H9 (cell line): ENCODE measurements at regions not wholly inside any gene's neighbourhood (a gene's known extent, or its start where the extent isn't known, plus 50 kb on each side); places are given as distances from the start of the nearest gene placed in this dataset.

Experiments used
- DNase-seq: peaks from one replicate; pipeline ENCODE4 v3.0.0-alpha.2; 2017
- H2AFZ ChIP-seq: one replicate; pipeline ENCODE4 v1.6.1; 2013; ENCODE audit warnings: mild to moderate bottlenecking, low read length, control low read depth, moderate library complexity
- H2AK5ac ChIP-seq: 2 replicates; pipeline ENCODE4 v1.6.1; 2013; ENCODE audit warnings: low read length, control low read depth, mixed read lengths; ENCODE audit not compliant: insufficient read length
- H2BK120ac ChIP-seq: one replicate; pipeline ENCODE4 v1.6.1; 2013; ENCODE audit warnings: low read depth, mild to moderate bottlenecking, low read length, control low read depth, inconsistent platforms; ENCODE audit not compliant: poor library complexity, severe bottlenecking
- H2BK12ac ChIP-seq: 2 replicates; pipeline ENCODE4 v1.6.1; 2013; ENCODE audit warnings: low read length, control low read depth, mixed read lengths, low read depth; ENCODE audit not compliant: insufficient read length
- H2BK15ac ChIP-seq: 2 replicates; pipeline ENCODE4 v1.6.1; 2013; ENCODE audit warnings: low read depth, low read length, control low read depth
- H2BK20ac ChIP-seq: one replicate; pipeline ENCODE4 v1.6.1; 2013; ENCODE audit warnings: low read depth, mild to moderate bottlenecking, low read length, control low read depth, inconsistent platforms; ENCODE audit not compliant: poor library complexity, severe bottlenecking
- H2BK5ac ChIP-seq: 2 replicates; pipeline ENCODE4 v1.6.1; 2013; ENCODE audit warnings: low read length, control low read depth, mixed read lengths; ENCODE audit not compliant: insufficient read length
- H3K14ac ChIP-seq: 2 replicates; pipeline ENCODE4 v1.6.1; 2013; ENCODE audit warnings: low read length, control low read depth; ENCODE audit not compliant: insufficient read depth
- H3K18ac ChIP-seq: 2 replicates; pipeline ENCODE4 v1.6.1; 2013; ENCODE audit warnings: low read depth, mild to moderate bottlenecking, mixed read lengths, low read length, control low read depth; ENCODE audit not compliant: insufficient read length
- H3K23ac ChIP-seq: 2 replicates; pipeline ENCODE4 v1.6.1; 2013; ENCODE audit warnings: low read length, control low read depth, mixed read lengths, low read depth; ENCODE audit not compliant: insufficient read length
- H3K23me2 ChIP-seq: 2 replicates; pipeline ENCODE4 v1.6.1; 2013; ENCODE audit warnings: low read depth, mild to moderate bottlenecking, mixed read lengths, low read length, control low read depth; ENCODE audit not compliant: insufficient read length, poor library complexity, severe bottlenecking
- H3K27ac ChIP-seq: 2 replicates; pipeline ENCODE4 v1.5.1; 2013; ENCODE audit warnings: low read length, control low read depth, mixed read lengths, low read depth; ENCODE audit not compliant: insufficient read length
- H3K27me3 ChIP-seq: 2 replicates; pipeline ENCODE4 v1.6.1; 2013; ENCODE audit warnings: low read length, control low read depth, inconsistent platforms; ENCODE audit not compliant: insufficient read depth
- H3K4ac ChIP-seq: 2 replicates; pipeline ENCODE4 v1.6.1; 2013; ENCODE audit warnings: low read depth, mild to moderate bottlenecking, control low read depth, inconsistent platforms, low read length, moderate library complexity
- H3K4me1 ChIP-seq: 2 replicates; pipeline ENCODE4 v1.6.1; 2013; ENCODE audit warnings: low read length, control low read depth, inconsistent platforms; ENCODE audit not compliant: insufficient read depth
- H3K4me2 ChIP-seq: 2 replicates; pipeline ENCODE4 v1.6.1; 2013; ENCODE audit warnings: low read length, control low read depth, mixed read lengths; ENCODE audit not compliant: insufficient read length, insufficient read depth
- H3K56ac ChIP-seq: 2 replicates; pipeline ENCODE4 v1.6.1; 2013; ENCODE audit warnings: low read depth, mild to moderate bottlenecking, mixed read lengths, low read length, control low read depth; ENCODE audit not compliant: insufficient read length
- H3K79me1 ChIP-seq: 2 replicates; pipeline ENCODE4 v1.6.1; 2013; ENCODE audit warnings: low read depth, mild to moderate bottlenecking, moderate library complexity, low read length, control low read depth, inconsistent platforms; ENCODE audit not compliant: insufficient read depth, poor library complexity, severe bottlenecking
- H3K79me2 ChIP-seq: 2 replicates; pipeline ENCODE4 v1.6.1; 2013; ENCODE audit warnings: low read length, control low read depth, inconsistent platforms; ENCODE audit not compliant: insufficient read depth
- H3K9ac ChIP-seq: 2 replicates; pipeline ENCODE4 v1.6.1; 2013; ENCODE audit warnings: low read length, control low read depth, mixed read lengths; ENCODE audit not compliant: insufficient read length; ENCODE audit errors: extremely low read depth
- H3K9me3 ChIP-seq: one replicate; pipeline ENCODE4 v1.6.1; 2013; ENCODE audit warnings: low read depth, low read length, inconsistent platforms; ENCODE audit not compliant: control insufficient read depth
- H3T11ph ChIP-seq: one replicate; pipeline ENCODE4 v1.6.1; 2013; ENCODE audit warnings: mild to moderate bottlenecking, low read length, control low read depth, inconsistent platforms
- H4K20me1 ChIP-seq: one replicate; pipeline ENCODE4 v1.6.1; 2013; ENCODE audit not compliant: control insufficient read depth, insufficient read length, insufficient read depth
- H4K5ac ChIP-seq: 2 replicates; pipeline ENCODE4 v1.6.1; 2013; ENCODE audit warnings: low read depth, mild to moderate bottlenecking, mixed read lengths, low read length, control low read depth; ENCODE audit not compliant: insufficient read length
- H4K8ac ChIP-seq: replicated peaks from 2 replicates; pipeline ENCODE4 v1.6.1; 2013; ENCODE audit warnings: low read length, control low read depth, mixed read lengths, low read depth; ENCODE audit not compliant: insufficient read length
- H4K91ac ChIP-seq: 2 replicates; pipeline ENCODE4 v1.6.1; 2013; ENCODE audit warnings: low read depth, mild to moderate bottlenecking, moderate library complexity, mixed read lengths, low read length, control low read depth; ENCODE audit not compliant: insufficient read length
- H3K27ac Mint-ChIP-seq, 3 experiments: 2 replicates in 2 of 3; 3 replicates in 1 of 3; pipeline ENCODE4 v1.8.0; 2020 to 2021; ENCODE audit warnings: mixed read lengths in 3 of 3, mild to moderate bottlenecking in 1 of 3, moderate library complexity in 1 of 3
- H3K27me3 Mint-ChIP-seq: 2 replicates; pipeline ENCODE4 v1.8.0; 2021; ENCODE audit warnings: low read depth, mild to moderate bottlenecking, moderate library complexity, mixed read lengths
- H3K36me3 Mint-ChIP-seq, 3 experiments: 2 replicates in 2 of 3; 3 replicates in 1 of 3; pipeline ENCODE4 v1.8.0; 2020 to 2021; ENCODE audit warnings: low read depth in 3 of 3, mixed read lengths in 3 of 3; ENCODE audit not compliant: insufficient read depth in 1 of 3
- H3K4me1 Mint-ChIP-seq, 2 experiments: 2 replicates each; pipeline ENCODE4 v1.8.0; 2020; ENCODE audit warnings: mixed read lengths in 2 of 2
- H3K4me3 Mint-ChIP-seq, 2 experiments: 2 replicates in 1 of 2; 3 replicates in 1 of 2; pipeline ENCODE4 v1.8.0; 2020 to 2021; ENCODE audit warnings: mild to moderate bottlenecking in 2 of 2, mixed read lengths in 2 of 2, moderate library complexity in 1 of 2
- H3K9me3 Mint-ChIP-seq, 2 experiments: 2 replicates in 1 of 2; 3 replicates in 1 of 2; pipeline ENCODE4 v1.8.0; 2020; ENCODE audit warnings: mild to moderate bottlenecking in 2 of 2, mixed read lengths in 2 of 2, moderate library complexity in 1 of 2
- CTCF ChIP-seq: fragments of 200-600 bp; sonication (generic); conservative IDR thresholded peaks from 3 replicates; pipeline ENCODE4 v1.8.0; 2021; ENCODE audit warnings: antibody characterized with exemption, mild to moderate bottlenecking

GRCh38 chr5:166505544-166505943 lies 1785.9 kb upstream of the WWC1 start:
- Histone ChIP-seq H3K4ac (no peak overlapping the region), H2BK12ac (no peak overlapping the region), H3K18ac (no peak overlapping the region), H2BK5ac (no peak overlapping the region), H2BK120ac (no peak overlapping the region), H3K79me2 (no peaks in the 10 kb centered on the region), H3K4me1 (no peaks in the 10 kb centered on the region), H3K9ac (no peak overlapping the region), H3K4me2 (no peak overlapping the region), H2BK20ac (no peak overlapping the region), H4K5ac (no peak overlapping the region), H4K91ac (no peak overlapping the region), H2BK15ac (no peak overlapping the region), H3K27ac (no peak overlapping the region), H3K23me2 (no peaks in the 10 kb centered on the region), H3T11ph (no peak overlapping the region), H4K8ac (no peak overlapping the region), H3K79me1 (no peaks in the 10 kb centered on the region), H3K14ac (no peak overlapping the region), H3K56ac (no peak overlapping the region), H3K27me3 (no peaks in the 10 kb centered on the region), H2AFZ (no peak overlapping the region), H3K9me3 (no peaks in the 10 kb centered on the region), H3K23ac (no peak overlapping the region), H4K20me1 (no peaks in the 10 kb centered on the region), H2AK5ac (no peak overlapping the region)
- Mint-ChIP-seq H3K27ac (no peak overlapping the region), H3K4me1 (peaks cover 4 to 5% of the 10 kb centered on the region in 2 experiments), H3K4me3 (no peak overlapping the region), H3K9me3 (no peaks in the 10 kb centered on the region; a peak in 1 of 5 replicates), H3K36me3 (no peaks in the 10 kb centered on the region), H3K27me3 (no peaks in the 10 kb centered on the region)
- no peak for DNase-seq
- TF ChIP-seq CTCF: no peak
